Right ventricle myocardium superior (tissue), 1 donor: ENCODE measurements at regions not wholly inside any gene's neighbourhood (a gene's known extent, or its start where the extent isn't known, plus 50 kb on each side); places are given as distances from the start of the nearest gene placed in this dataset.

Experiments
- ATAC-seq: fragments of 200-7000 bp; cut with Tn5 transposase; one replicate; pipeline ENCODE4 v1.9.1; 2020; ENCODE audit warnings: mild to moderate bottlenecking; ENCODE audit not compliant: poor library complexity
- DNase-seq: peaks from one replicate; pipeline ENCODE4 v3.0.0-alpha.2; 2020
- intact Hi-C: fragments of 100-400 bp; cut with DNase I; formaldehyde crosslinking; loops from one replicate; pipeline ENCODE4 v1.11.2; 2022
- donor health status: DM: no; HTN: yes; CAD: no; lungs with severe emphysema.

GRCh38 chr20:53845980-53846379 lies 224.4 kb downstream of the BCAS1 start:
- intact Hi-C loops, result no loop called here
- ATAC-seq (no peak), DNase-seq (no peak)

GRCh38 chr20:53844259-53844658 lies 226.1 kb downstream of the BCAS1 start:
- ATAC-seq (no peak), DNase-seq (no peak)
- intact Hi-C loops, result no loop called here

- intact Hi-C loops, result no loop called here
- no peak for DNase-seq
- no peak for ATAC-seq
Measured at GRCh38 chr20:53843645-53844044, 226.7 kb downstream of the BCAS1 start.

GRCh38 chr20:53842301-53843099 lies 227.9 kb downstream of the BCAS1 start:
- intact Hi-C loops, result no loop called here
- DNase-seq (no peak), ATAC-seq (no peak)

- no peak for ATAC-seq
- DNase-seq, result no peak
- intact Hi-C loops, result no loop called here
Measured at GRCh38 chr20:53841741-53842140, 228.7 kb downstream of the BCAS1 start.

- intact Hi-C loops, result no loop called here
- ATAC-seq (no peak), DNase-seq (no peak)
Measured at GRCh38 chr20:53840532-53840931, 229.9 kb downstream of the BCAS1 start.

GRCh38 chr20:53839423-53840176 lies 230.8 kb downstream of the BCAS1 start:
- intact Hi-C loops, result no loop called here
- ATAC-seq (peak; percentile 68), DNase-seq (peak; percentile 51)

GRCh38 chr20:53838311-53838868 lies 232.0 kb downstream of the BCAS1 start:
- intact Hi-C loops, result no loop called here
- ATAC-seq, result no peak
- DNase-seq, result no peak

GRCh38 chr20:53837126-53837826 lies 233.1 kb downstream of the BCAS1 start:
- ATAC-seq (no peak), DNase-seq (no peak)
- intact Hi-C loops, result no loop called here

GRCh38 chr20:53834749-53835148 lies 235.6 kb downstream of the BCAS1 start:
- intact Hi-C loops, result no loop called here
- ATAC-seq (no peak), DNase-seq (no peak)

- intact Hi-C loops, result no loop called here
- DNase-seq, result no peak
- no peak for ATAC-seq
Measured at GRCh38 chr20:53834062-53834442, 236.3 kb downstream of the BCAS1 start.

- DNase-seq (no peak), ATAC-seq (no peak)
- intact Hi-C loops, result no loop called here
Measured at GRCh38 chr20:53833333-53834061, 236.9 kb downstream of the BCAS1 start.

GRCh38 chr20:53832499-53832898 lies 237.9 kb downstream of the BCAS1 start:
- intact Hi-C loops, result no loop called here
- DNase-seq, result no peak
- no peak for ATAC-seq

- intact Hi-C loops, result no loop called here
- ATAC-seq, result no peak
- DNase-seq, result no peak
Measured at GRCh38 chr20:53831812-53832211, 238.2 kb upstream of the ZNF217 start.

GRCh38 chr20:53831228-53831627 lies 237.6 kb upstream of the ZNF217 start:
- DNase-seq (no peak), ATAC-seq (no peak)
- intact Hi-C loops, result no loop called here

- intact Hi-C loops, result no loop called here
- DNase-seq (no peak), ATAC-seq (peak; percentile 26)
Measured at GRCh38 chr20:53829724-53830521, 236.3 kb upstream of the ZNF217 start.

- ATAC-seq, result peak; percentile 70
- intact Hi-C loops, result no loop called here
- DNase-seq, result no peak
Measured at GRCh38 chr20:53829255-53829723, 235.7 kb upstream of the ZNF217 start.
